Renal pelvis (tissue), 1 donor: ENCODE measurements at regions not wholly inside any gene's neighbourhood (a gene's known extent, or its start where the extent isn't known, plus 50 kb on each side); places are given as distances from the start of the nearest gene placed in this dataset.
"Not testable (repeated sequence)": the region's sequence is repeated elsewhere in the genome, so short reads cannot be mapped to it uniquely, and the experiment has no call there.

Experiments
- DNase-seq: peaks from one replicate; pipeline ENCODE4 v3.0.0-alpha.2; 2013

DNA sequence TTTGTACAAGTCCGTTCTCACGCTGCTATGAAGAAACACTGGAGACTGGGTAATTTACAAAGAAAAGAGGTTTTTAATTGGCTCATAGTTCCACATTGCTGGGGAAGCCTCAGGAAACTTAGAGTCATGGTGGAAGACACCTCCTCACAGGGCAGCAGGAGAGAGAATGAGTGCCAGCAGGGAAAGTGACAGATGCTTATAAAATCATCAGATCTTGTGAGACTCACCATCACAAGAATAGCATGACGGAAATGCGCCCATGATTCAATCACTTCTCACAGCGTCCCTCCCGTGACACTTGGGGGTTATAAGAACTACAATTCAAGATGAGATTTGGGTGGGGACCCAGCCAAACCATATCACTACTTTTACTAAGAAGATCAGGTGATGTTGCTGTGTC lies 285.8 kb downstream of the TMX3 start:
- no peak for DNase-seq

DNA sequence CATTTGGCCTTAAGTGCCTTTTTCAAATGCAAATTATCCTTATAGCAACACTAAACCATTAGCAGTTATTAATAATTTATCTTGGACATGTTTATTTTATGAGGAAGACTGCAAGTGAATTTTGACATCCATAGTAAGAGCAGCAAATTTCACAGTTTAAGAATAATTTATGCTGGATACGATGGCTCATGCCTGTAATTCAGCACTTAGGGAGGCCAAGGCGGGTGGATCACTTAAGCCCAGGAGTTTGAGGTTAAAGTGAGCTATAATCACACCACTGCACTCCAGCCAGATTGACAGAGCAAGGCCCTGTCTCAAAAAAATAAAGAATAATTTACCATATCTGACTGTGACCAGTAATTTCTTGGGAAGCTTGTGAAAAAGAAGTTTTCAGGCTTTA lies 286.2 kb downstream of the TMX3 start:
- DNase-seq, result no peak

DNA sequence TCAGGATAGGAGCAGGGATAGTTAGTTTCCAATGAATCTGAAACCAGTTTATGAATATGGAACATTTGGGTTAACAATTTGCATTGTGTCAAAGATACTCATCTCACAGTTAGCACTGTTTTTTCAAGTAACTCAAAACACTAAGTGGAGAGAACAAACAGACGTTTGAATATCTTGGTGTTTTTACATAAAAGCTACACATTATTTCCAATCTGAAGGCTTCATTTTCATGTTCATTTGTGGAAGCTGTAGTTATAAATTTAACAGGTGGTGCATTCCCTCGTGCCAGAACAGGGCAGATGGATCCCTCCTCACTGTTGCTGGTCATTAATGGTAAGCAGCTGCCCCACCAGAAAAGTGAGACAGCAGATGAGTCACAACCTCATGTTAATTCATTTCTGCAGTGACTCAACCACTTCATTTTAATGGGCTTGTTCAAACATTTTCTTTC lies 286.9 kb downstream of the TMX3 start:
- DNase-seq, result no peak

DNA sequence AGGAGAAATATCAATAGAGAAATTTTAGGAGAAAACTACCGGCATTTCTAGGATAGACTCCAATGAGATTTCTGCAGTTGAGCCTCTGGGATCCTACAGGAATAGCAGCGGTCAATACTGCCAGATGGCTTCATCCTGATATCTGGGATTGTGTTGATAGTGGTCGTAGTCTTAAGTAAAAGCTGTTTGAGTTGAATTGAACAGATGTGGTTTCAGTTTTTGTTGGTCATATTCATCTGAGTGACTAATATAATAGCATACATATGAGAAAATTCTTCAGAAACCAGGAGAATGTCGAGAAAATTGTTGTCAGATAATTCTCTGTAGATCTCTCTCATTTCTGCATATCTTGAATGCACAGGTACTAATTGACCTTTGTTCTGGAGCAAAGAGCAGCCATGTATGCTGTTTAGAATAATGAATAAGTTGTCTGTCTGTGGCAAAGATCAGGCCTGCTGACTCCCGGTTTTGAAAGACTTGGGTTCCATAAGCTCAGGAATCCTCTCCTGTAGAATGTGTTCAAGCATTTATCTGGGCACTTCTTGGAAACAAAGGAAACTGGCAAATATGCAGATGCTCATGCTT lies 288.1 kb downstream of the TMX3 start:
- no peak for DNase-seq

DNA sequence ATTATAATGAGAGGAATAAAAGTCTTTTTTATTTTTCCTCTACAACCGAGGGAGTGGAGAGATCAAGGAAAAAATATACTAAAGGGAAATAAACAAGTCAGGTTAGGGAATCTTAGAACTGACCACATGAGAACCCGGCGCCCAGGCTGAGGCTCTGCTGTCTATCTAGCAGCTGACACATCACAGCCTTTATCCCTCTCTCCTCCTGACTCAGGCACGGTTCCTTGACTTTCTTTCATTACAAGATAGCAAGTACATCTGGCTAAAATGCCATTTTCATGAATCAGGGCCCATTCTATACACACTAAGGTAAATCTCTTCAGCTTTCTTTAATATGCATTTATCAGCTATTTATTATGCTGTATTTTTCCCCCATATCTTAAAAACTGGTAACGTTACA lies 296.0 kb downstream of the TMX3 start:
- DNase-seq, result no peak

DNA sequence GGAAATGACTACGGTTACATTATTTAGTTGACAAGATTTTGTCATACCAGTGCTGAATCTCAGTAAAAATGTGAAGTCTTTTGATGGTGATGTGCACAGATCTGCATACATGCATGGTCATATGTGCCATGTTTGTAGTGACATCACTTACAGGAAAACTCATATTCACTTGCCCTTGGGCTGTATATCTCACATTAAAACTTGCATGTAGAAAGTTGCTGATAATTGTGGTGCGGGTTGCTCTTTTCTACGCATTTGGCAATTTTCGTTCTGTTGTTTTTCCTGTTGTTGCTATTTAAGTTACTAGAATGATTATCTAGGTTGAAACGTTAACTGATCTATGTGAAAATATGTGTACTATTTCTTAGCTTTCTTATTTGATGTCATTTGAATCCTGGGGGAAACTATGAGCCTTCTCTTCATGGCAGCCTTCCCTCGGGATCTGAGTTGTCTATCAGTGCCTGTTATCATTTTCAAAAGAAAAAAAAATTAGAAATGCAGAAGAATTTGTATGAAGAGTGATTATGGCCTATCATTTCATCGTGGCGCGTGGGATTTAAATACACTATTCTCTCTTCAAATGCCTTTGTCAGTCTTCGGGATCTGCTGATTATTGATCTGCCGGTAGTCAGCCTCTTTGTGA lies 296.6 kb downstream of the TMX3 start:
- no peak for DNase-seq

DNA sequence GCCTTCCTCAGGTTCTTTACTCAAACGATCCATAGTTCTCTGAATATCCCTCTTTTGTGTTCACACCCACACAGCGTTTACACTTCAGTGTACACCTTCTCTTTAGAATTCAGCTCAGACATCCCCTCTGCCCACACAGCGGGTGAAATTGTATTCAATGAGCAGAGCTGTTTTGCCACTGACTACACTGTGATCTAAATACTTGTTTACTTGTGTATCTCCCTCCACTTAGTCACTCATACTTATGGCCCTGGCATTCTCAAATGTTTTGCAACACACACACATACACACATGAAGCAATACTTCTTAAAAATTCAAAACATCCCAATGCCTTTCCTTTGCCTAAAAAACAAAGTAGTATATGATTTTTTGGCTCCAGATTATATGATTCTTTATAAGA lies 297.1 kb downstream of the TMX3 start:
- DNase-seq, result no peak

DNA sequence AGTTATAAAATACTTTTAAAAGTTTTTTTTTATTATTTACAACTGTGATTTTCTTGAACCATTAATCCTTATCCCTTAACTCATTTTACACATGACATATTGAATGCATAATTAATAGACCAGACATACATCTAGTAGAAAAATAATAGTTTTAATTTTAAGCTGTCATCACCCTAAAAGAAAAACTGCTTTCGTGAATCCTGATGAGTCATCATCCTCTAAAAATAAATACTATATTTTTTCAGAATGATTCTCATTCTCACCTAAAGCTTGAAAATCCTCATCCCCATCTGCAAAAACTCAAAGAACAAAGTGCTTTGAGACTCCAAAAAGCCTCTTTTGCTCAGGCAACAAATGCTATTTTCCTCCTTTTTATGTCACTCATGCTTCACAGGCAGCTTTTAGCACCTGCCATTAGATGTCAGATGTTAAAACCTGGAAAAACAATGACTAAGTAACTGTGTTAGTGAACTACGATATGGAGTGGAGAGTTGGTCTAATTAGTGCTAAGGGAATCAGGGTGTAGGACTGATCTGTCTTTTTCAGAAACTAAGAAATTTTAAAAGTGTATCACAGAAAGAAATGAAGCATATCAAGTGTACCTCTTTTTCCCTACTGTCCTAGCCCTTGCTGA lies 297.6 kb downstream of the TMX3 start:
- no peak for DNase-seq

DNA sequence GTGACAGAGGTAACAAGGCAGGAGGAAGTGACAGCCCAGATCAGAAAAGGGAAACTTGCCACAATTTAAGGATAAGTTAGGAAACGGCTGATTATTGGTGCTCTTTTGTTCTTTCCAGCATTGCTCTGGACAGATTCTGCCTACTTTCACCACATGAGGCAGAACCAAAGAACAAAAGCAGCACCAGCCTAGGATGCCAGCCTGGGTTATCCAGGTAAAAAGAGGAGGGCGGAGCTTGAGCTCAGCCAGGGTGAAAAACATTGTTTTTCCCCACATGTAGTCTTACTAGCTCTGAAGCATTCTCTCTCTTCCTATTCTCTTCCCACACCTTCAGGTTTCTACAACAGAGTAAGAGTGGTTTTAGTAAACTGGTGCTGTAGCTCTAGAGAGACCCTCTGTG lies 300.5 kb downstream of the TMX3 start:
- DNase-seq, result no peak

DNA sequence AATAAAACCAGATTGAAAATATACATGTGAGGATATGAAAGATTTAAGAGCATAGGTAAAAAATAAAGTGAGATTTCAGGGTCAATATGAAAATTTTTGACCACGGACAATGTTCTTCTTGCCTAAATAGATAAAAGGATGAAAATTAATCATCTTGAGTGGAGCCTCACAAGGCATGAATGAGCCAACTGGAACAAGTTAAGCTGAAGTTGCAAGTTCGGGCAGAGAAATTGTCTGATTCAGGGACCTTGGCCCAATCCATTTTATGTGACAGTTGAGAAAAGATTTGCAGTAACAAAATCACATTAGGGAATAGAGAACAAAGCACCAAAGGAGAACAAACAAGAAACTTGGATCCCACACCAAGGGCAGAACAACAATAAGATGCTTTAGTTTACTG lies 305.3 kb downstream of the TMX3 start:
- DNase-seq, result no peak

DNA sequence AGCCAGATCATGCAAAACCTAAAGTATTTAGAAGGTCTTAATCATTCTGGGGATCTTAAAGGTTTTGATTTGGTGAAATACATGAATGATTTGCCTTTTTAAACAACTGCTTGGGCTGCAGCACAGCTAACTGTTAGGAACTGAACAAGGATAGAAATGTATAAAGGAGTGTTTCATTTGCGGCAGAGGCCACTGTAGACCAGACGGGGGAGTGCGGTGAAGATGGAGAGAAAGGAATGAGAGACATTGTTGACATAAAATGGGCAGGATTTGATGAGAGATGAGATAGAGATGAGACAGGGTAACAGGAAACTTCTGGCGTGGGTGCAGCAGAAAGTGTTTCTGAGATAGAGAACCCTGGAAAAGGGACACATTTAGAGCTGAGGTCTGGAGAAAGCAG lies 308.1 kb downstream of the TMX3 start:
- DNase-seq, result no peak

DNA sequence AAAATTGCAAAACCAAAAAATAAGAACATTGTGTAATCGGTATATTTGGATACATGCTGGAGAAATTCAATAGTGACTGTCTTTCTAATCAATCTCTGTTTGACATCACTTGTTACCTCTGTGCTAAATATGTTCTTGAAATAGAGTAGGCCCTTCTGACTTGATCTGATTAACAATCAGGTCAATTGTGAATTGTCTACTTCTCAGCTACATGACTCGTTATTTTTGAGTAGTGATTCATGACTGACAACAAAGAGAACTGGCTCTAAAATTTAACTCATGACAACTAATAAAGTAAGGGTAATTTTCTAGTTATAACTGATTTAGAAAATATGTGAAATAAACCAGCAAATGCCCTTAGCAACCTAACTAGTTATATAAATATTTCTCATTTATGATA lies 312.1 kb downstream of the TMX3 start:
- DNase-seq, result no peak

DNA sequence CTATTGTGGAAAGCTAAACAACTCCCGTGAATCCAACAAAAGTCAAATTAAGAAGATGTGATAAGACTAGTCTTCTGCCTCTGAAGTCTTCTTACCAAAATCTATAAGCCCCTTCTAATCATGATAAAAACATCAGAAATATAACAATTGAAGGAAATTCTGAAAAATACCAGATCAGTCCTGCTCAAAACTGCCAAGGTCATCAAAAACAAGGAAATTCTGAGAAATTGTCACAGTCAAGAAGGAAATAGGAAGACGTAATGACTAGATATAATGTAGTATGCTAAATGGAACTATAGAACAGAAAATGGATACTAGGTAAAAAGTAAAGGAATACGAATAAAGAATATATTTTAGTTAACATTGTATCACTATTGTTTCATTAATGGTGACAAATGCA lies 314.0 kb downstream of the TMX3 start:
- no peak for DNase-seq

DNA sequence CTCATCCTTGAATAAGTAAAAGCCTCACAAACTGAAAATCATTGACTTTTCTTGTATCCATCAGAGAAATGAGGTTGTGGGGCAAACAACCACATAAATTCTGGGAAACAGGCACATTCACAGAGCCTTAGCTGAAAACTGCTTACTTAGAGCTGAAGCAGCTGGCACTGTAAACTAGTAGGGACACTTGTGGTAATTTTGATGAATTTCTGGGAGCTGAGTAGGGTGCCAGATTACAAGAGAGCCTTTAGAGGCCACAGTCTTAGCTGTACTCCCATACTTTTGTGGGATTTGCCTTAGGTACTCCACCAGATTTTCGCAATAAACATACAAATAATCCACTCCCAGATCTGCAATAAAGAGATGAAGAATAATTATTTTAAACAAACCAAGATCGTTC lies 315.2 kb downstream of the TMX3 start:
- DNase-seq, result no peak

DNA sequence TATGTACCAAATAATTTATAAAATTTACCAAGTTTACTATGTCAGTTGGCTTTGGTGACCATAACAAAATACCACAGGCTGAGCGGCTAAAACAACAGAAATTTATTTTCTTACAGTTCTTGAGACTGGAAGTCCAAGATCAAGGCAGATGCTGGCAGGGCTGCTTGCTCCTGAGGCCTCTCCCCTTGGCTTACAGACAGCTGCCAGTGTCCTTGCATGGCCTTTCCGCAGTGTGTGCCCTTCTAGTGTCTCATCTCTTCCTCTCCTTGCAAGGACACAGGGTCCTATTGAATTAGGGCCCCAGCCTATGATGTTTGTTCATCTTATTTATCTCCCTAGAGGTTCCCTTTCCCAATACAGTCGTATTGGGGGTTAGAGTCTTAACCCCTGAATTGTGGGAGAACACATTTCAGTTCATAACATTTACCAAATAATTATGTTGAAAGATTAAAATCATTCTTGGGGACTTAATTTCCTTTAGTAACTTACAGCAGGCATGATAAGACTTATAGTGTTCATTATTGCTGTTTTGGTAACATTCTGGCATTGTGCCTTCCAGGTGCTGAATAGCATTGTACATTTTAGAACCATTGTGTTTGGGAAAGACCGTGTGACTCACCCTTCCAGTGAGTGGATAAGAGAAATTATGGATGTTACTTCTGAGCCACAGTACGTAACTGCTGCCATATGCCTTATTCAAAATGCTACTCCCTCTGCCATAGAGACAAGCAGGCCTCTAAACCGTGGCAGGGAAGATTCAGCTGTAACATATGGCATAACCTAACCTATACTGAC lies 317.5 kb downstream of the TMX3 start:
- DNase-seq, result no peak

DNA sequence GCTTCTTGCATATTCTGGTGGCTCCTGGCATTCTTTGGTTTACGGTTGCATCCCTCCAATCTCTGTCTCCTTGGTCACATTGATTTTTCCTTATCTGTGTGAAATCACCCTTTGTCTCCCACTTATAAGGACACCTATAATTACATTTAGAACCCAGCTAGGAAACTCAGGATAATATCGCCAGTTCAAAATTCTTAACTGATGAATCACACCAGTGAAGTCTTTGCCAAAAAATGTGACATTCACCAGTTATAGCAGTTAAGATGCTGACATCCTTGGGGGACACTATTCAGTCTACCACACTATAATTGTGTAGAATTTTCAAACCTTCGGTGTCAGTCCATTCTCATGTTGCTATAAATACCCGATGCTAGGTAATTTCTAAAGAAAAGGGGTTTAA lies 320.2 kb downstream of the TMX3 start:
- DNase-seq, result no peak

DNA sequence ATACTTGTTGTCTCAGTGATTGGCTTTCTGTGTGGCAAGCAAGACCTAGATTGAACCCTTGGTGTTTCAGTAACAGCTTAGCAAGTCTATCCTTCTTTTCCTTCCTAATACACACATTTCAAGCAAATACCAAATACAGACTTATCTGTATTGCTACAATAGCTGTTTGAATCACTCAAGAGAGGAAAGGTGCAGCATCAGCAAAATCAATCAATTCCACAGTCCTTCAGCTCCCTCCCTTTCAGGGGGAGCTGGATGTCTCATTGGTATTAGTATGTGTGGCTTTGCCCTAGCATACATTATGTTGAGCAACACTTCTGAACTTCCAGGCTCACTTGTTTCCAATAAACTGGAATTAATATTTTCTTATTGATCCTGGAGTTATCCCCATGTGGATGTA lies 323.1 kb downstream of the TMX3 start:
- DNase-seq, result no peak

DNA sequence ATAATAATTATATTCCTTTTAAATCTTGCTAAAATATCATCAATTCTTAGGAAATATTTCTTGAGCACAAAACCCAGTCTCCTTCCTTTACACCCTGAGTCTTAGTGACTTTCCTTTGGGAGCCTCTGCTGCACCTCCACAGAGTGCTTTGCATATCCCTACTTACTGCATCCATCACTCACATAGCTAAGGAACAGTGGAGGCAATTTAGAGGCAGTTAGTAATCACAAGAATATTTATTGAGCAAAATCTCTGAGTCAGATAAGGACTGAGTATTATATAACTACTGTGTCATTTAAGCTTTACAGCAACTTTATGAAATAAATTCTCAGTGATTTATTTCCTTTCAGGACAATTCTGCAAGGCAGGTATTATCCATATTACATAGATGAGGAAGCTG lies 327.7 kb downstream of the TMX3 start:
- no peak for DNase-seq

DNA sequence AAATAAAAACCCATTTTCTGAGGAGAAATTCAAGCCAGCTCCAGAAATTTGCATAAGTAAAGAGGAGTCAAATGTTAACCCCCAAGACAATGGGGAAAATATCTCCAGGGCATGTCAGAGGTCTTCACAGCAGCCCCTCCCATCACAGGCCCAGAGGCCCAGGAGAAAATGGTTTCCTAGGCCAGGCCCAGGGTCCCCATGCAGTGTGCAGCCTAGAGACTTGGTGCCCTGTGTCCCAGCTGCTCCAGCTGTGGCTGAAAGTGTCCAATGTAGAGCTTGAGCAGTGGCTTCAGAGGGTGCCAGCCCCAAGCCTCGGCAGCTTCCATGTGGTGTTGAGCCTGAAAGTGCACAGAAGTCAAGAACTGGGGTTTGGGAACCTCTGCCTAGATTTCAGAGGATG lies 330.9 kb downstream of the TMX3 start:
- DNase-seq, result not testable (repeated sequence)

DNA sequence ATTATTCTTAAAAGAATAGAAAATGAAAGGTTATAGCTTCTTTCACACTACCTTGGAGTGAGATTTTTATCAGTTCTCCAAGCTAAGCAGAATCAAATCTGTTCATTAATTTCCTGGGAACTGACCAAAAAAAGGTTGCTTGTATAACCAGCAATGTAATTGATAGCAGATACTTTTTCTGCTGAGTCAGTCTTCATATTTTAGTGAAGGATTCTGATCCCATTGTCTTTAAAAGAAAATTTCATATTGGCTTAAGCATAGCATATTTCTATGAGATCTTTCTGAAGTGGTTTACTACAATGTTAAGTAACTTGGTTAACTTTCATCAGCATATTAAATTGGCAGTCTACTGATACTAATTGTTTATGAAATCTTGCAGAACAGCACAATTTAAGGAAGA lies 338.0 kb downstream of the TMX3 start:
- DNase-seq, result no peak

DNA sequence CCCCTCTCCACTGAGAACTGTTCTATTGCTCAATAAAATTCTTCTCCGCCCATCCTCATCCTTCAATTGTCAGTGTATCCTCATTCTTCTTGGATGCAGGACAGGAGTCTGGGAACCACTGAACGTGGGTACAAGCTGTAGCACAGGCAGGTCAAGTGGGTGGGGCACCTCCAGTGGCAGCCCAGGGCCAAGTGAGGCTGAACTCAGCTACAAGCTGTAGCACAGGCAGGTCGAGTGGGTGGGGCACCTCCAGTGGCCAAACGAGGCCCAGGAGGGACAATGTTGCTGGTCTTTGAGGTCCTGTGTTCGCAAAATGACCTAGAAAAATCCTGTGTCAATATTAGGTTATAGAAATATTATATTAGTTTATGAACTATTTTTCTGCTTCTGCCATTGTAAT lies 352.0 kb downstream of the TMX3 start:
- no peak for DNase-seq

DNA sequence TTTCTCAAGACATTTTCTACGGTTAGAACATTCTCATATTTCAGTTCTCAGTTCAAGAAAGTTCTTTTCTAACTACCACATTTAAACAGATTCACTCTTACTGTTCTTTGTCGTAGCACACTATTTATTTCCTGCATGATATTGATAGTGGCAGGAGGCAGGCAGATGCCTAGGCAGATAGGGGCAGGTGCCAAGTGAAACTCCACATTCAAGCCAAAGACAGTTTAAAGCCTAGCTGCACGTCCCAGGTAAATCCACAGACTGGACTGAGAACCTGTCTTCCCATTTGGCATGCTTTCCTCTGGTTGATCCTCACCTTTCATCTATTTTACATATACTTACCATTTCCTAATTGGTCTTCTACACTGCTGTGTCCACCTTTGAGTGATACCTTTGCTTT lies 359.3 kb downstream of the TMX3 start:
- no peak for DNase-seq

DNA sequence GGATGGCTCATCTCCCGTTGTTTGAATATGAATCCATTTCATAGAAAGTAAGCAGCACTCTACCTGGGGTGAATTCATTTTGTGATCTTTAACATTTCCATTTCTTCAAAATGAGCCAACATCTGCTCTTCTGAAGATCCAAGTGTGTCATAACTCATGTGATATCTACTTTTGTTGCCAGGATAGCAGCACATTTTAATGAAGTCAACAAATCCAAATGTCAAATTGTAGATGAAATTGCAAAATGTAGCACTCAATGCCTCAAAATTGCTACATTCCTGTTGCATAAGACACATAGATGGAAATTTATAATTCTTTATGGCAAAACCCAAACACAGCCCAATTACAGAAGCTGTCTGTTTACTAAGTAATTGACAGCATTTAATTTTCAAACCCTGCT lies 360.7 kb downstream of the TMX3 start:
- no peak for DNase-seq
